KMS-11 (cell line): ENCODE measurements at regions not wholly inside any gene's neighbourhood (a gene's known extent, or its start where the extent isn't known, plus 50 kb on each side); places are given as distances from the start of the nearest gene placed in this dataset.

Experiments used
- H2AFZ ChIP-seq: fragments of 200-600 bp; sonication (generic); 2 replicates; pipeline ENCODE4 v1.6.1; 2016; ENCODE audit warnings: antibody characterized with exemption, mixed run types, low read depth
- H3K27ac ChIP-seq: fragments of 200-600 bp; sonication (generic); 2 replicates; pipeline ENCODE4 v1.6.1; 2016; ENCODE audit warnings: mild to moderate bottlenecking, mixed run types
- H3K27me3 ChIP-seq: fragments of 200-600 bp; sonication (generic); 2 replicates; pipeline ENCODE4 v1.6.1; 2017; ENCODE audit warnings: mild to moderate bottlenecking, low read depth, mixed run types, moderate library complexity; ENCODE audit not compliant: insufficient read depth
- H3K36me3 ChIP-seq: fragments of 200-600 bp; sonication (generic); 2 replicates; pipeline ENCODE4 v1.6.1; 2017; ENCODE audit warnings: mild to moderate bottlenecking, mixed run types; ENCODE audit not compliant: insufficient read depth
- H3K4me1 ChIP-seq: fragments of 200-600 bp; sonication (generic); 2 replicates; pipeline ENCODE4 v1.6.1; 2016; ENCODE audit warnings: mild to moderate bottlenecking, low read depth, mixed run types; ENCODE audit not compliant: poor library complexity, severe bottlenecking
- H3K4me2 ChIP-seq: fragments of 200-600 bp; sonication (generic); 2 replicates; pipeline ENCODE4 v1.7.0; 2016; ENCODE audit warnings: mild to moderate bottlenecking, mixed run types
- H3K4me3 ChIP-seq: fragments of 200-600 bp; sonication (generic); IDR thresholded peaks from 2 replicates; pipeline ENCODE4 v1.6.1; 2017; ENCODE audit warnings: low read depth, low read length, mixed read lengths; ENCODE audit not compliant: insufficient read depth
- H3K79me2 ChIP-seq: fragments of 200-600 bp; sonication (generic); 2 replicates; pipeline ENCODE4 v1.6.1; 2016; ENCODE audit warnings: low read depth, mixed run types; ENCODE audit not compliant: insufficient read depth
- H3K9ac ChIP-seq: fragments of 200-600 bp; sonication (generic); 2 replicates; pipeline ENCODE4 v1.6.1; 2016; ENCODE audit warnings: mild to moderate bottlenecking, mixed run types
- H4K20me1 ChIP-seq: fragments of 200-600 bp; sonication (generic); 2 replicates; pipeline ENCODE4 v1.6.1; 2016; ENCODE audit warnings: mild to moderate bottlenecking, mixed run types; ENCODE audit not compliant: insufficient read depth
- CTCF ChIP-seq: fragments of 200-600 bp; sonication (generic); conservative IDR thresholded peaks from 2 replicates; pipeline ENCODE4 v1.6.1; 2017; ENCODE audit warnings: low read depth, mild to moderate bottlenecking, antibody characterized with exemption, low read length, moderate library complexity, mixed read lengths

- no peaks in the 10 kb centered on the region for H4K20me1 ChIP-seq
- H3K27me3 ChIP-seq: no peaks in the 10 kb centered on the region
- TF ChIP-seq CTCF: no peak
- no peak overlapping the region for H2AFZ ChIP-seq
- no peaks in the 10 kb centered on the region for H3K79me2 ChIP-seq
- H3K9ac ChIP-seq: no peak overlapping the region
- no peak overlapping the region for H3K4me2 ChIP-seq
- H3K4me3 ChIP-seq: no peak overlapping the region
- H3K36me3 ChIP-seq: no peaks in the 10 kb centered on the region
- no peaks in the 10 kb centered on the region for H3K4me1 ChIP-seq
- no peak overlapping the region for H3K27ac ChIP-seq
These were observed 568.1 kb upstream of the CRIM1 start for GRCh38 chr2:35787302-35788031.

GRCh38 chr2:35785564-35785963 is 570.0 kb upstream of the CRIM1 start:
- TF ChIP-seq CTCF: no peak
- Histone ChIP-seq H3K9ac (no peak overlapping the region), H3K4me2 (no peak overlapping the region), H3K79me2 (no peaks in the 10 kb centered on the region), H4K20me1 (no peaks in the 10 kb centered on the region), H3K36me3 (no peaks in the 10 kb centered on the region), H2AFZ (no peak overlapping the region), H3K4me3 (no peak overlapping the region), H3K4me1 (no peaks in the 10 kb centered on the region), H3K27me3 (no peaks in the 10 kb centered on the region), H3K27ac (no peak overlapping the region)

- Histone ChIP-seq H3K36me3 (no peaks in the 10 kb centered on the region), H3K9ac (no peak overlapping the region), H3K79me2 (no peaks in the 10 kb centered on the region), H3K27me3 (no peaks in the 10 kb centered on the region), H2AFZ (no peak overlapping the region), H3K27ac (no peak overlapping the region), H4K20me1 (no peaks in the 10 kb centered on the region), H3K4me3 (no peak overlapping the region), H3K4me2 (no peak overlapping the region), H3K4me1 (no peaks in the 10 kb centered on the region)
- no peak for TF ChIP-seq CTCF
These were observed 570.8 kb upstream of the CRIM1 start for GRCh38 chr2:35784777-35785176.

- Histone ChIP-seq H4K20me1 (no peaks in the 10 kb centered on the region), H3K27ac (no peak overlapping the region), H2AFZ (no peak overlapping the region), H3K79me2 (no peaks in the 10 kb centered on the region), H3K4me2 (no peak overlapping the region), H3K9ac (no peak overlapping the region), H3K4me1 (no peaks in the 10 kb centered on the region), H3K36me3 (no peaks in the 10 kb centered on the region), H3K4me3 (no peak overlapping the region), H3K27me3 (no peaks in the 10 kb centered on the region)
- TF ChIP-seq CTCF: no peak
These were observed 571.9 kb upstream of the CRIM1 start for GRCh38 chr2:35783723-35784122.
